GM13977 (cell line): ENCODE measurements at regions not wholly inside any gene's neighbourhood (a gene's known extent, or its start where the extent isn't known, plus 50 kb on each side); places are given as distances from the start of the nearest gene placed in this dataset.

Source experiments
- DNase-seq: peaks from one replicate; pipeline ENCODE4 v3.0.0; 2012; ENCODE audit warnings: low spot score
- in situ Hi-C: fragments of 300-500 bp; cut with MboI; formaldehyde crosslinking; loops from one replicate; pipeline ENCODE4 v1.12.0; 2022; ENCODE audit warnings: low sequenced_read_pairs, low pct_unique_long_range_greater_than_20kb, mixed read lengths, inconsistent platforms; ENCODE audit not compliant: unreplicated experiment
- TF ChIP-seq, protein P1 (sequence below): IDR thresholded peaks from 2 replicates; pipeline ENCODE4 v1.5.1; 2012; ENCODE audit warnings: mild to moderate bottlenecking, control low read depth; ENCODE audit not compliant: insufficient read depth; ENCODE audit errors: extremely low read depth, missing control alignments

DNA sequence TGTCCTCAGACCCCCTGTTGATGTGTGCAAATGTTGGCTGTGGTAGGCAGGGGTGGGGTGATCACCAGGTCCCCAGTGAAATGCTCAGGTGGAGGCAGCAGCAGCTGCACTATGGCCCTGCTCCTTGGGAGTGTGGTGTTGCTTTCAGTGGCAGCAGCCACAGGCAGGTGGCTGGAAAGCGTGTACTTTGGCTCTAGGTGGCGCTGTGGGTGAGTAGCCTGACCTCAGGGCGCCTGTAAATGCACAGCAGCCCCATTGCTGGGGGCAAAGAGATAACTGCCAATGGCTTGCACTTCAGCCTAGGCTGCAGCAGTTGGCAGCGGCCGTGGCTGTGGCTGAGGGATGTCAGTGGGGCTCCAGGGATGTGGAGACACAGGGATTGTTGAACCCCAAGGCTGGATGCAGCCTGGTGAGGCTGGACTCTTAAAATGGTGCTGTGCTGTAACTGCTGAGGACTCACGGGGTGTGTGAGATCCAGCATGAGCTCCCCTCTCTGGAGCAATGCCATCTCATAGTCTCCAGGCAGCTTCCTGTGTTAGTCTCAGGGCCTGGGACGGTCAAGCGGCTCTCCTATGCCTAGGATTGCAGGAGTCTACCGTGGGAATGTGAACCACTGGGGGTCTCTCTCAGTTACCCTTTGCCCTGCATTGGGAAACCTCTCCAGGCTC, 421.7 kb upstream of the HTR2C start:
- TF ChIP-seq, protein P1, sequence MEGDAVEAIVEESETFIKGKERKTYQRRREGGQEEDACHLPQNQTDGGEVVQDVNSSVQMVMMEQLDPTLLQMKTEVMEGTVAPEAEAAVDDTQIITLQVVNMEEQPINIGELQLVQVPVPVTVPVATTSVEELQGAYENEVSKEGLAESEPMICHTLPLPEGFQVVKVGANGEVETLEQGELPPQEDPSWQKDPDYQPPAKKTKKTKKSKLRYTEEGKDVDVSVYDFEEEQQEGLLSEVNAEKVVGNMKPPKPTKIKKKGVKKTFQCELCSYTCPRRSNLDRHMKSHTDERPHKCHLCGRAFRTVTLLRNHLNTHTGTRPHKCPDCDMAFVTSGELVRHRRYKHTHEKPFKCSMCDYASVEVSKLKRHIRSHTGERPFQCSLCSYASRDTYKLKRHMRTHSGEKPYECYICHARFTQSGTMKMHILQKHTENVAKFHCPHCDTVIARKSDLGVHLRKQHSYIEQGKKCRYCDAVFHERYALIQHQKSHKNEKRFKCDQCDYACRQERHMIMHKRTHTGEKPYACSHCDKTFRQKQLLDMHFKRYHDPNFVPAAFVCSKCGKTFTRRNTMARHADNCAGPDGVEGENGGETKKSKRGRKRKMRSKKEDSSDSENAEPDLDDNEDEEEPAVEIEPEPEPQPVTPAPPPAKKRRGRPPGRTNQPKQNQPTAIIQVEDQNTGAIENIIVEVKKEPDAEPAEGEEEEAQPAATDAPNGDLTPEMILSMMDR: peak; percentile 33

DNA sequence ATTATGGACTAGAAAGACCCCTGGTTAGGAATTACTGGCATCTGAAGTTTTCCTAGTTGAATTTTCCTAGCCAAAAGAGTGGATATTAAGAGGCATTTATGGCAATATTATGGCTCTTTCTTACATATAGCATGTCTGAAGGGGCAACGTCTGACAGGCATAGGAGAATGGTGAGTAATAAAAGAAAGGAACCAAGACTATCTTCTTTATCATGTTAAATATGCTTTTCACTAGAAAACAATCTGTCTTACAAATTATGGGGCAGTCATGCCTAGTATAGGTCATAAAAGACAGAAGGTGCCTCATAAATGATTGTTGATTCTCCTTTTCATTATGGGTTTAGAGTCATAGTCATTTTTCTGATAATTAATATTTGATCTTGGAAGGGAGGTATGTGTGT, 431.1 kb upstream of the HTR2C start:
- in situ Hi-C loops: no loop called here
- DNase-seq: no peak
- TF ChIP-seq, protein P1: no peak

More for the DNA sequence above, 421.7 kb upstream of the HTR2C start:
- in situ Hi-C loops: no loop called here
- DNase-seq: no peak

DNA sequence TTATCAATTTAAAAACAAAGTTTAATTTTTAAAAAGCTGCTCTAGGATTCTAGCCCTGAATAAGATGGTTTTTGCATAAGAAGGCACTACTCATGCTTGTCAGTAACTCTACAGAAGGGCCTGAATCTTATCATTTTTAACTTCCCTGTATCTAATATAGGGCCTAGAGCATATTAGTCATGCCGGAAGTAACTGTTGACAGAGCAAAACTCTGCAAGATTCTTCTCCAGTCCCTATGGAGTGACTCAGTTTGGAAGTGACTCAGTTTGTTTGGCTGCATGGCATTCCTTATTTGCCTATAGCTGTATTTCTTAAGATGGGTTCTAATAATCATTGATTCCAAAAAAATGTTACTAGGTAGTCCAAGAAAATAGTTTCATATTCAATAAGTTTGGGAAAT, 431.8 kb upstream of the HTR2C start:
- no peak for DNase-seq
- TF ChIP-seq, protein P1: no peak
- in situ Hi-C loops: no loop called here

DNA sequence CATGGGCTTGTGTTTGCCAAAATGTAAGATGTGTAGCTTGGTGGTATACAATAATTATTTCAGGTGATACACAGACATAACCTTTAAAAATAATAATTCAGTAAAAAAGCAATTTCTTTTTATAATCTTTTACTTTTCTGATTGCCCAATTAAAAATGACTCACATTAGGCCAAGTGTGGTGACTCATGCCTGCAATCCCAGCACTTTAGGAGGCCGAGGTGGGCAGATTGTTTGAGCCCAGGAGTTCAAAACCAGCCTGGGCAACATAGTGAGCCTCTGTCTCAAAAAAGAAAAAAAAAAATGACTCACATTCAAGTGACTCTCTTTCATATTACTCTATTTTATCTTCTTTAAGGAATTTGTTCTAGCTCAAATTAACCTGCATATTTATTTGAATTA, 449.4 kb upstream of the HTR2C start:
- DNase-seq: no peak
- TF ChIP-seq, protein P1: no peak
- in situ Hi-C loops: no loop called here

DNA sequence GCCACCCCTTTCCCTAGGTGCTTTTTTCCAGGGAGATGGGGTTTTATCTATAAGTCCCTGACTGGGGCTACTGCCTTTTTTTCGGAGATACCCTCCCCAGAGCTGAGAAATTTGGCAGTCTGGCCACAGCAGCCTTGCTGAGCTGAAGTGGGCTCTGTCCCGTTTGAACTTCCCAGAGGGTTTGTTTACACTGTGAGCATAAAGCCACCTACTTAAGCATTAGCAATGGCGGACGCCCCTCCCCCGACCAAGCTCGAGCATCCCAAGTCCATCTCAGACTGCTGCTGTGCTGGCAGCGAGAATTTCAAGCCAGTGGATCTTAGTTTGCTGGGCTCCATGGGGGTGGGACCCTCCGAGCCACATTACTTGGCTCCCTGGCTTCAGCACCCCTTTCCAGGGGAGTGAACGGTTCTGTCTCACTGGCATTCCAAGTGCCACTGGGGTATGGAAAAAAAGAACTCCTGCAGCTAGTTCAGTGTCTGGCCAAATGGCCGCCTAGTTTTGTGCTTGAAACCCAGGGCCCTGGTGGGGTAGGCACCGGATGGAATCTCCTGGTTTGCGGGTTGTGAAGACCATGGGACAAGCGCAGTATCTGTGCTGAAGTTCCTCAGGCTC, 456.4 kb upstream of the HTR2C start:
- TF ChIP-seq, protein P1: no peak
- DNase-seq: no peak
- in situ Hi-C loops: no loop called here

DNA sequence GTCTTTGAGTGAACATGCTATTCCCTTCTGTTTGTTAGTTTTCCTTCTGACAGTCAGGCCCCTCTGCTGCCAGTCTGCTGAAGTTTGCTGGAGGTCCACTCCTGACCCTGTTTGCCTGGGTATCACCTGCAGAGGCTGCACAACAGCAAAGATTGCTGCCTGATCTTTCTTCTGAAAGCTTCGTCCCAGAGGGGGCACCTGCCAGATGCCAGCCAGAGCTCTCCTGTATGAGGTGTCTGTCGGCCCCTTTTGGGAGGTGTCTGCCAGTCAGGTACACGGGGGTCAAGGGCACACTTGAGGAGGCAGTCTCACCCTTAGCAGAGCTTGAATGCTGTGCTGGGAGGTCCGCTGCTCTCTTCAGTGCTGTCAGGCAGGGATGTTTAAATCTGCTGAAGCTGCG, 456.9 kb upstream of the HTR2C start:
- TF ChIP-seq, protein P1: no peak
- in situ Hi-C loops: no loop called here
- no peak for DNase-seq
